ENCODE measurements at regions not wholly inside any gene's neighbourhood (a gene's known extent, or its start where the extent isn't known, plus 50 kb on each side); places are given as distances from the start of the nearest gene placed in this dataset.

DNA sequence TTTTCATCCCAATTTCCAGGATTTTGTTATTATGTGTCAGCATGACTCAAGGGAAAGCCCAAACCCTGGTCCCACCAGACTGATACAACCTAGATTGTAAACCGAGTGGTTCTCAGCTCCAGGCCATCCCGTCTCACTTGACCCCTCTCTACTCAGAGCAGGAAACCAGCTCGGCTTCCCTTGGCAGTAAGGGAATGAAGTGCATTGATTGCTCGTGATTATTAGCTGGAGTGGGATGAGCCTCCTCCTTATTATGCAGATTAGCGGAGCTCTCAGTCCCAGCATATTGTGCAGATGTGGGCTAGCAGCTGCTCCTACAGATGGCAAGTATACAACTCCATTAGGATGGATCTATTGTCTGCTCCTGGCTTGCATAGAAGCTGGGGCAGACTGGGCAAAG, 167.6 kb downstream of the LNPK start:
- H3K36me3 Mint-ChIP-seq (ENCODE audit: low read depth, unreplicated experiment): no peaks in the 10 kb centered on the region
- Histone ChIP-seq H3K4me1 (ENCODE audit: insufficient read depth, low read length) (peaks cover 24% of the 10 kb centered on the region), H3K4me3 (ENCODE audit: insufficient read depth, low read depth, low read length) (no peak overlapping the region), H2AFZ (ENCODE audit: low read depth, low read length) (peak overlapping the region; percentile 51), H3K27ac (ENCODE audit: low read depth, low read length) (no peak overlapping the region), H3K4me2 (ENCODE audit: low read length) (peak overlapping the region; percentile 30), H3K36me3 (ENCODE audit: insufficient read depth, low read length) (no peaks in the 10 kb centered on the region), H3K9ac (ENCODE audit: low read length) (no peak overlapping the region), H4K20me1 (ENCODE audit: insufficient read depth, low read length) (no peaks in the 10 kb centered on the region), H3K79me2 (ENCODE audit: insufficient read depth, low read length) (no peaks in the 10 kb centered on the region), H3K9me3 (ENCODE audit: insufficient read depth, low read depth, low read length) (no peaks in the 10 kb centered on the region), H3K27me3 (ENCODE audit: insufficient read depth, low read length) (no peaks in the 10 kb centered on the region)
- no peak for FAIRE-seq
- peaks cover 24% of the 10 kb centered on the region for H3K4me1 Mint-ChIP-seq (ENCODE audit: low read depth, unreplicated experiment)
- DNase-seq (ENCODE audit: low read depth): no peak
- H3K27ac Mint-ChIP-seq (ENCODE audit: unreplicated experiment): no peak overlapping the region
- no peak overlapping the region for H3K4me3 Mint-ChIP-seq (ENCODE audit: unreplicated experiment)
- TF ChIP-seq EZH2 (IDR thresholded peaks at IDR 0.05; ENCODE audit: insufficient read depth, low read length): no peak
- TF ChIP-seq CTCF (IDR thresholded peaks at IDR 0.05; ENCODE audit: insufficient read depth, low read depth, low read length): no peak
- no peaks in the 10 kb centered on the region for H3K27me3 Mint-ChIP-seq (ENCODE audit: low read depth, unreplicated experiment)
- H3K9me3 Mint-ChIP-seq (ENCODE audit: unreplicated experiment): no peaks in the 10 kb centered on the region

- DNase-seq (ENCODE audit: low read depth) (no peak), FAIRE-seq (no peak)
- Mint-ChIP-seq H3K27ac (ENCODE audit: unreplicated experiment) (no peak overlapping the region), H3K27me3 (ENCODE audit: low read depth, unreplicated experiment) (no peaks in the 10 kb centered on the region), H3K9me3 (ENCODE audit: unreplicated experiment) (no peaks in the 10 kb centered on the region), H3K36me3 (ENCODE audit: low read depth, unreplicated experiment) (no peaks in the 10 kb centered on the region), H3K4me1 (ENCODE audit: low read depth, unreplicated experiment) (peaks cover 20% of the 10 kb centered on the region), H3K4me3 (ENCODE audit: unreplicated experiment) (no peak overlapping the region)
- Histone ChIP-seq H3K27ac (ENCODE audit: low read depth, low read length) (no peak overlapping the region), H3K4me1 (ENCODE audit: insufficient read depth, low read length) (peaks cover 24% of the 10 kb centered on the region), H3K27me3 (ENCODE audit: insufficient read depth, low read length) (no peaks in the 10 kb centered on the region), H3K9ac (ENCODE audit: low read length) (no peak overlapping the region), H3K9me3 (ENCODE audit: insufficient read depth, low read depth, low read length) (no peaks in the 10 kb centered on the region), H4K20me1 (ENCODE audit: insufficient read depth, low read length) (no peaks in the 10 kb centered on the region), H3K36me3 (ENCODE audit: insufficient read depth, low read length) (no peaks in the 10 kb centered on the region), H3K4me3 (ENCODE audit: insufficient read depth, low read depth, low read length) (no peak overlapping the region), H3K4me2 (ENCODE audit: low read length) (no peak overlapping the region), H2AFZ (ENCODE audit: low read depth, low read length) (no peak overlapping the region), H3K79me2 (ENCODE audit: insufficient read depth, low read length) (no peaks in the 10 kb centered on the region)
- TF ChIP-seq EZH2 (IDR thresholded peaks at IDR 0.05; ENCODE audit: insufficient read depth, low read length) (no peak), CTCF (IDR thresholded peaks at IDR 0.05; ENCODE audit: insufficient read depth, low read depth, low read length) (no peak)
Measured at GRCh38 chr2:175832866-175833265, 169.2 kb downstream of the LNPK start.

GRCh38 chr2:175829741-175830140, 172.3 kb downstream of the LNPK start:
- H3K4me2 ChIP-seq (ENCODE audit: low read length): no peak overlapping the region
- no peak overlapping the region for H3K9ac ChIP-seq (ENCODE audit: low read length)
- H3K9me3 Mint-ChIP-seq (ENCODE audit: unreplicated experiment): no peaks in the 10 kb centered on the region
- no peaks in the 10 kb centered on the region for H3K9me3 ChIP-seq (ENCODE audit: insufficient read depth, low read depth, low read length)
- H3K79me2 ChIP-seq (ENCODE audit: insufficient read depth, low read length): no peaks in the 10 kb centered on the region
- no peak overlapping the region for H3K4me3 ChIP-seq (ENCODE audit: insufficient read depth, low read depth, low read length)
- H3K36me3 ChIP-seq (ENCODE audit: insufficient read depth, low read length): no peaks in the 10 kb centered on the region
- H3K4me1 ChIP-seq (ENCODE audit: insufficient read depth, low read length): peaks cover 4% of the 10 kb centered on the region
- no peaks in the 10 kb centered on the region for H3K27me3 ChIP-seq (ENCODE audit: insufficient read depth, low read length)
- H2AFZ ChIP-seq (ENCODE audit: low read depth, low read length): no peak overlapping the region
- H3K36me3 Mint-ChIP-seq (ENCODE audit: low read depth, unreplicated experiment): no peaks in the 10 kb centered on the region
- H3K27me3 Mint-ChIP-seq (ENCODE audit: low read depth, unreplicated experiment): no peaks in the 10 kb centered on the region
- peaks cover 3% of the 10 kb centered on the region for H3K4me1 Mint-ChIP-seq (ENCODE audit: low read depth, unreplicated experiment)
- FAIRE-seq (no peak), DNase-seq (ENCODE audit: low read depth) (no peak)
- no peak overlapping the region for H3K27ac ChIP-seq (ENCODE audit: low read depth, low read length)
- H3K27ac Mint-ChIP-seq (ENCODE audit: unreplicated experiment): no peak overlapping the region
- no peaks in the 10 kb centered on the region for H4K20me1 ChIP-seq (ENCODE audit: insufficient read depth, low read length)
- no peak overlapping the region for H3K4me3 Mint-ChIP-seq (ENCODE audit: unreplicated experiment)
- TF ChIP-seq EZH2 (IDR thresholded peaks at IDR 0.05; ENCODE audit: insufficient read depth, low read length): no peak
- TF ChIP-seq CTCF (IDR thresholded peaks at IDR 0.05; ENCODE audit: insufficient read depth, low read depth, low read length): no peak
